ENCODE measurements at regions not wholly inside any gene's neighbourhood (a gene's known extent, or its start where the extent isn't known, plus 50 kb on each side); places are given as distances from the start of the nearest gene placed in this dataset.

- no peak for TF ChIP-seq CTCF (IDR thresholded peaks at IDR 0.05)
- TF ChIP-seq POLR2A (IDR thresholded peaks at IDR 0.05) = no peak
These were observed 166.2 kb downstream of the INHBB start for GRCh38 chr2:120511947-120512710.
